Right atrium auricular region (tissue), 2 donors: ENCODE measurements at regions not wholly inside any gene's neighbourhood (a gene's known extent, or its start where the extent isn't known, plus 50 kb on each side); places are given as distances from the start of the nearest gene placed in this dataset.
"Not testable (repeated sequence)": the region's sequence is repeated elsewhere in the genome, so short reads cannot be mapped to it uniquely, and the experiment has no call there.

ENCODE experiments used
- DNase-seq: peaks from one replicate; pipeline ENCODE4 v3.0.0-alpha.2; 2019; ENCODE audit warnings: low spot score
- H3K27ac ChIP-seq, 2 donors: fragments of 200-600 bp; sonication (generic); 1 replicate in 1 of 2; 2 replicates in 1 of 2; pipeline ENCODE4 v1.5.1; 2016 to 2019
- H3K27me3 ChIP-seq, 2 donors: fragments of 200-600 bp; sonication (generic); one replicate each; pipeline versions ENCODE4 v1.5.1 to v1.6.0; 2017 to 2019
- H3K36me3 ChIP-seq: fragments of 200-600 bp; sonication (generic); one replicate; pipeline ENCODE4 v1.5.1; 2016
- H3K4me1 ChIP-seq, 2 donors: fragments of 200-600 bp; sonication (generic); one replicate each; pipeline versions ENCODE4 v1.5.1 to v1.6.0; 2017 to 2019
- H3K4me3 ChIP-seq, 2 donors: fragments of 200-600 bp; sonication (generic); 1 replicate in 1 of 2; 2 replicates in 1 of 2; pipeline ENCODE4 v1.5.1; 2017 to 2019; ENCODE audit warnings: mild to moderate bottlenecking in 1 of 2, moderate library complexity in 1 of 2
- H3K9me3 ChIP-seq, 2 donors: fragments of 200-600 bp; sonication (generic); one replicate each; pipeline ENCODE4 v1.5.1; 2019
- CTCF ChIP-seq, 2 donors: fragments of 200-600 bp; sonication (generic); IDR thresholded peaks; one replicate each; pipeline ENCODE4 v1.5.1; 2019; ENCODE audit warnings: antibody characterized with exemption in 2 of 2

GRCh38 chr4:101651778-101652177 is 138.8 kb upstream of the BANK1 start:
- peaks cover 0 to 10% of the 10 kb centered on the region in 2 donors for H3K4me1 ChIP-seq
- no peaks in the 10 kb centered on the region for H3K27me3 ChIP-seq
- no peak for TF ChIP-seq CTCF (IDR thresholded peaks at IDR 0.05)
- H3K27ac ChIP-seq: peak overlapping the region in 1 of 2 donors; percentile 69
- no peaks in the 10 kb centered on the region for H3K9me3 ChIP-seq
- H3K36me3 ChIP-seq: no peaks in the 10 kb centered on the region
- no peak overlapping the region for H3K4me3 ChIP-seq
- peak; percentile 60 for DNase-seq

GRCh38 chr4:101649790-101650515 is 140.6 kb upstream of the BANK1 start:
- Histone ChIP-seq H3K4me3 (no peak overlapping the region), H3K27me3 (no peaks in the 10 kb centered on the region), H3K36me3 (no peaks in the 10 kb centered on the region), H3K9me3 (no peaks in the 10 kb centered on the region), H3K27ac (peak overlapping the region in 1 of 2 donors; percentile 15), H3K4me1 (peaks cover 0 to 10% of the 10 kb centered on the region in 2 donors)
- TF ChIP-seq CTCF (IDR thresholded peaks at IDR 0.05): no peak
- DNase-seq: no peak

GRCh38 chr4:101647710-101648034 is 142.9 kb upstream of the BANK1 start:
- H3K27me3 ChIP-seq: no peaks in the 10 kb centered on the region
- no peak for TF ChIP-seq CTCF (IDR thresholded peaks at IDR 0.05)
- no peaks in the 10 kb centered on the region for H3K9me3 ChIP-seq
- DNase-seq: no peak
- H3K4me1 ChIP-seq: peaks cover 0 to 10% of the 10 kb centered on the region in 2 donors
- H3K36me3 ChIP-seq: no peaks in the 10 kb centered on the region
- no peak overlapping the region for H3K4me3 ChIP-seq
- H3K27ac ChIP-seq: no peak overlapping the region

- no peaks in the 10 kb centered on the region for H3K9me3 ChIP-seq
- no peaks in the 10 kb centered on the region for H3K27me3 ChIP-seq
- H3K36me3 ChIP-seq: no peaks in the 10 kb centered on the region
- H3K4me3 ChIP-seq: no peak overlapping the region
- DNase-seq: no peak
- H3K4me1 ChIP-seq: no peaks in the 10 kb centered on the region
- no peak overlapping the region for H3K27ac ChIP-seq
- TF ChIP-seq CTCF (IDR thresholded peaks at IDR 0.05): no peak
These were observed 146.0 kb upstream of the BANK1 start for GRCh38 chr4:101644516-101644915.

- Histone ChIP-seq H3K27ac (no peak overlapping the region), H3K27me3 (no peaks in the 10 kb centered on the region), H3K4me3 (no peak overlapping the region), H3K9me3 (no peaks in the 10 kb centered on the region), H3K4me1 (no peaks in the 10 kb centered on the region), H3K36me3 (no peaks in the 10 kb centered on the region)
- no peak for DNase-seq
- no peak for TF ChIP-seq CTCF (IDR thresholded peaks at IDR 0.05)
These were observed 147.2 kb upstream of the BANK1 start for GRCh38 chr4:101643186-101643837.

GRCh38 chr4:101632766-101633165 is 157.8 kb upstream of the BANK1 start:
- H3K27me3 ChIP-seq, H3K4me1 ChIP-seq, H3K4me3 ChIP-seq, H3K36me3 ChIP-seq, H3K9me3 ChIP-seq, DNase-seq, H3K27ac ChIP-seq: not testable (repeated sequence)
